ENCODE measurements at regions not wholly inside any gene's neighbourhood (a gene's known extent, or its start where the extent isn't known, plus 50 kb on each side); places are given as distances from the start of the nearest gene placed in this dataset.

- TF ChIP-seq SIN3A (conservative IDR thresholded peaks at IDR 0.05 in 1 of 2, IDR thresholded peaks at IDR 0.05 in 1 of 2; ENCODE audit: low read depth in 1 of 2, low read length in 2 of 2): no peak
- no peak for TF ChIP-seq GABPA (IDR thresholded peaks at IDR 0.05; ENCODE audit: borderline replicate concordance, insufficient read depth, low read length)
Observed at GRCh38 chr18:29855637-29856036, 1186.9 kb downstream of the DSC3 start.
